ENCODE measurements at regions not wholly inside any gene's neighbourhood (a gene's known extent, or its start where the extent isn't known, plus 50 kb on each side); places are given as distances from the start of the nearest gene placed in this dataset.

GRCh38 chr3:24936574-24936973, 441.9 kb upstream of the THRB start:
- H2AFZ ChIP-seq = no peak overlapping the region
- no peak overlapping the region for H3K4me3 ChIP-seq
- Mint-ChIP-seq H3K4me3 (no peak overlapping the region), H3K4me1 (0 out of 3 replicates have a peak, but pooled peaks cover 2% of the 10 kb centered on the region), H3K9me3 (no peaks in the 10 kb centered on the region), H3K27ac (no peak overlapping the region), H3K27me3 (ENCODE audit: insufficient read depth, low read depth, poor library complexity) (peaks cover 6% of the 10 kb centered on the region), H3K36me3 (ENCODE audit: low read depth) (no peaks in the 10 kb centered on the region)
- H3K79me2 ChIP-seq (replicated peaks; ENCODE audit: insufficient read depth) = no peaks in the 10 kb centered on the region
- H3K4me1 ChIP-seq (ENCODE audit: insufficient read depth) = no peaks in the 10 kb centered on the region
- no peaks in the 10 kb centered on the region for H3K27me3 ChIP-seq (ENCODE audit: insufficient read depth)
- no peaks in the 10 kb centered on the region for H3F3A ChIP-seq (replicated peaks; ENCODE audit: low read depth)
- H4K20me1 ChIP-seq (replicated peaks; ENCODE audit: insufficient read depth) = no peaks in the 10 kb centered on the region
- TF ChIP-seq ZNF114 (CRISPR knock-in tag; IDR thresholded peaks at IDR 0.05) = no peak
- TF ChIP-seq EZH2phosphoT487 (IDR thresholded peaks at IDR 0.05; ENCODE audit: unreplicated experiment) = no peak
- TF ChIP-seq JUNB (IDR thresholded peaks at IDR 0.05; ENCODE audit: unreplicated experiment) = no peak
- no peak for TF ChIP-seq STAT1 (IDR thresholded peaks at IDR 0.05; ENCODE audit: unreplicated experiment)
- no peak for TF ChIP-seq CTCF (conservative IDR thresholded peaks at IDR 0.05; ENCODE audit: low read depth in 2 of 2)
- no peak for TF ChIP-seq POLR2AphosphoS5 (IDR thresholded peaks at IDR 0.05; ENCODE audit: low read depth)
- TF ChIP-seq EZH2 (IDR thresholded peaks at IDR 0.05; ENCODE audit: low read depth, unreplicated experiment) = no peak
- no peak for DNase-seq (ENCODE audit: low spot score)
- H3K36me3 ChIP-seq (ENCODE audit: insufficient read depth) = no peaks in the 10 kb centered on the region
- H3K27ac ChIP-seq (ENCODE audit: low read depth) = no peak overlapping the region
- no peak overlapping the region for H3K4me2 ChIP-seq
- no peak for ATAC-seq
- no peaks in the 10 kb centered on the region for H3K9me2 ChIP-seq (ENCODE audit: insufficient read depth)

GRCh38 chr3:24937228-24937627, 442.6 kb upstream of the THRB start:
- no peak overlapping the region for H3K4me3 Mint-ChIP-seq
- Histone ChIP-seq H3K27ac (ENCODE audit: low read depth) (no peak overlapping the region), H3K9me2 (ENCODE audit: insufficient read depth) (no peaks in the 10 kb centered on the region), H3K4me3 (no peak overlapping the region), H3K27me3 (ENCODE audit: insufficient read depth) (no peaks in the 10 kb centered on the region), H3K36me3 (ENCODE audit: insufficient read depth) (no peaks in the 10 kb centered on the region), H3K4me1 (ENCODE audit: insufficient read depth) (no peaks in the 10 kb centered on the region), H4K20me1 (replicated peaks; ENCODE audit: insufficient read depth) (no peaks in the 10 kb centered on the region), H3K4me2 (no peak overlapping the region), H3F3A (replicated peaks; ENCODE audit: low read depth) (no peaks in the 10 kb centered on the region), H3K79me2 (replicated peaks; ENCODE audit: insufficient read depth) (no peaks in the 10 kb centered on the region), H2AFZ (no peak overlapping the region)
- DNase-seq (ENCODE audit: low spot score) (no peak), ATAC-seq (no peak)
- 0 out of 3 replicates have a peak, but pooled peaks cover 2% of the 10 kb centered on the region for H3K4me1 Mint-ChIP-seq
- H3K27me3 Mint-ChIP-seq (ENCODE audit: insufficient read depth, low read depth, poor library complexity) = peaks cover 4% of the 10 kb centered on the region
- no peaks in the 10 kb centered on the region for H3K9me3 Mint-ChIP-seq
- no peaks in the 10 kb centered on the region for H3K36me3 Mint-ChIP-seq (ENCODE audit: low read depth)
- no peak overlapping the region for H3K27ac Mint-ChIP-seq
- no peak for TF ChIP-seq ZNF114 (CRISPR knock-in tag; IDR thresholded peaks at IDR 0.05)
- TF ChIP-seq STAT1 (IDR thresholded peaks at IDR 0.05; ENCODE audit: unreplicated experiment) = no peak
- no peak for TF ChIP-seq ETS1 (IDR thresholded peaks at IDR 0.05)
- no peak for TF ChIP-seq JUNB (IDR thresholded peaks at IDR 0.05; ENCODE audit: unreplicated experiment)
- no peak for TF ChIP-seq POLR2AphosphoS5 (IDR thresholded peaks at IDR 0.05; ENCODE audit: low read depth)
- no peak for TF ChIP-seq EZH2phosphoT487 (IDR thresholded peaks at IDR 0.05; ENCODE audit: unreplicated experiment)
- TF ChIP-seq CTCF (conservative IDR thresholded peaks at IDR 0.05; ENCODE audit: low read depth in 2 of 2) = no peak
- no peak for TF ChIP-seq CREB1 (CRISPR knock-in tag; IDR thresholded peaks at IDR 0.05; ENCODE audit: low read depth)
- TF ChIP-seq EZH2 (IDR thresholded peaks at IDR 0.05; ENCODE audit: low read depth, unreplicated experiment) = no peak
- no peak for TF ChIP-seq NANOG (IDR thresholded peaks at IDR 0.05; ENCODE audit: borderline replicate concordance)
